ENCODE measurements at regions not wholly inside any gene's neighbourhood (a gene's known extent, or its start where the extent isn't known, plus 50 kb on each side); places are given as distances from the start of the nearest gene placed in this dataset.

- TF ChIP-seq CTCF (conservative IDR thresholded peaks at IDR 0.05) (no peak), ZFX (IDR thresholded peaks at IDR 0.05) (no peak)
These were observed 66.0 kb upstream of the TPP2 start for GRCh38 chr13:102530751-102531150.

Measured in C4-2B (cell line).